A549 (cell line): ENCODE measurements at regions not wholly inside any gene's neighbourhood (a gene's known extent, or its start where the extent isn't known, plus 50 kb on each side); places are given as distances from the start of the nearest gene placed in this dataset.

ENCODE experiments used
- ATAC-seq, 2 experiments: fragments of 200-7000 bp in 1 of 2; fragments of >200 bp in 1 of 2; cut with Nextera tagmentation in 1 of 2; cut with Tn5 transposase in 1 of 2; 3 replicates each; pipeline versions ENCODE4 v1.8.0 to v1.9.1; 2018 to 2020; ENCODE audit warnings: mild to moderate bottlenecking in 1 of 2, moderate library complexity in 1 of 2
- CTCF ChIA-PET: fragments of 300-600 bp; sonication (Branson Sonifier 250); formaldehyde crosslinking; extraction: SDS; loops from one replicate; lab custom pipeline; 2021; ENCODE audit warnings: antibody characterized with exemption, inconsistent platforms; lab: Yijun Ruan, JAX
- POLR2A ChIA-PET: fragments of 350-600 bp; formaldehyde crosslinking; extraction: SDS; loops from one replicate; lab custom pipeline; 2021; ENCODE audit warnings: antibody characterized with exemption, inconsistent platforms; lab: Yijun Ruan, JAX
- DNase-seq, 2 experiments: peaks; one replicate each; pipeline versions ENCODE4 v3.0.0 to v3.0.0-alpha.2; 2011 to 2016; ENCODE audit warnings: low read depth in 1 of 2, low spot score in 1 of 2
- FAIRE-seq: peaks from 2 replicates; lab custom pipeline; 2011; peaks lifted over from hg19 to GRCh38; lab: Jason Lieb, UNC
- H3K27ac ChIP-seq, 2 experiments: fragments of >200 bp; sonication (Bioruptor Twin); formaldehyde crosslinking; 3 replicates each; pipeline ENCODE4 v1.5.1; 2016 to 2017
- H3K4me1 ChIP-seq: fragments of >200 bp; sonication (Bioruptor Twin); formaldehyde crosslinking; 3 replicates; pipeline ENCODE4 v1.6.1; 2016
- H3K4me2 ChIP-seq: fragments of >200 bp; sonication (Bioruptor Twin); formaldehyde crosslinking; 3 replicates; pipeline ENCODE4 v1.6.1; 2016
- H3K4me3 ChIP-seq: fragments of >200 bp; sonication (Bioruptor Twin); formaldehyde crosslinking; 3 replicates; pipeline ENCODE4 v1.5.1; 2016
- H3K9me3 ChIP-seq: fragments of >200 bp; sonication (Bioruptor Twin); formaldehyde crosslinking; 3 replicates; pipeline ENCODE4 v1.6.1; 2016
- BCL3 ChIP-seq: fragments of >200 bp; sonication (Bioruptor Twin); formaldehyde crosslinking; IDR thresholded peaks from 3 replicates; pipeline ENCODE4 v1.6.1; 2016
- CBX2 ChIP-seq: fragments of 200-600 bp; sonication (generic); IDR thresholded peaks from 2 replicates; pipeline ENCODE4 v1.6.1; 2016; ENCODE audit warnings: low read depth, mild to moderate bottlenecking, borderline replicate concordance
- CHD2 ChIP-seq: fragments of 150-350 bp; IDR thresholded peaks from 2 replicates; pipeline ENCODE4 v1.6.1; 2014; ENCODE audit warnings: low read length; ENCODE audit not compliant: partially characterized antibody
- CHD4 ChIP-seq: fragments of 200-600 bp; sonication (generic); IDR thresholded peaks from 2 replicates; pipeline ENCODE4 v1.6.1; 2016; ENCODE audit warnings: antibody characterized with exemption, mild to moderate bottlenecking, borderline replicate concordance
- E2F6 ChIP-seq: IDR thresholded peaks from 2 replicates; pipeline ENCODE4 v1.6.1; 2012; ENCODE audit warnings: low read depth, borderline replicate concordance
- EHF ChIP-seq: fragments of 250-450 bp; sonication (Bioruptor Pico); IDR thresholded peaks from 2 replicates; pipeline ENCODE4 v1.5.0; 2020; ENCODE audit warnings: mild to moderate bottlenecking
- EHMT2 ChIP-seq: fragments of 200-600 bp; sonication (generic); IDR thresholded peaks from 2 replicates; pipeline ENCODE4 v1.6.1; 2016; ENCODE audit warnings: antibody characterized with exemption, low read depth, mild to moderate bottlenecking, moderate library complexity
- ELK1 ChIP-seq: fragments of 150-350 bp; IDR thresholded peaks from 2 replicates; pipeline ENCODE4 v1.6.1; 2014; ENCODE audit warnings: low read depth, mild to moderate bottlenecking, low read length
- FOXS1 ChIP-seq: fragments of 250-450 bp; sonication (Bioruptor Pico); IDR thresholded peaks from 2 replicates; pipeline ENCODE4 v1.5.0; 2020; ENCODE audit warnings: mild to moderate bottlenecking, moderate library complexity
- HES2 ChIP-seq: fragments of >200 bp; sonication (Bioruptor Twin); formaldehyde crosslinking; IDR thresholded peaks from 2 replicates; pipeline ENCODE4 v1.6.1; 2016
- HEYL ChIP-seq: fragments of 250-450 bp; sonication (Bioruptor Pico); IDR thresholded peaks from 2 replicates; pipeline ENCODE4 v1.8.0; 2021; ENCODE audit warnings: mild to moderate bottlenecking, moderate library complexity
- HOXA7 ChIP-seq: fragments of 250-450 bp; sonication (Bioruptor Pico); IDR thresholded peaks from 2 replicates; pipeline ENCODE4 v1.5.0; 2020; ENCODE audit warnings: mild to moderate bottlenecking, moderate library complexity
- HOXB13 ChIP-seq: fragments of 250-450 bp; sonication (Bioruptor Pico); IDR thresholded peaks from 2 replicates; pipeline ENCODE4 v1.5.0; 2020; ENCODE audit warnings: low read depth, mild to moderate bottlenecking, moderate library complexity
- HOXB5 ChIP-seq: fragments of 250-450 bp; sonication (Bioruptor Pico); IDR thresholded peaks from 2 replicates; pipeline ENCODE4 v1.5.0; 2020; ENCODE audit warnings: mild to moderate bottlenecking, moderate library complexity
- JUNB ChIP-seq: fragments of >200 bp; sonication (Bioruptor Twin); formaldehyde crosslinking; IDR thresholded peaks from 2 replicates; pipeline ENCODE4 v1.6.1; 2016
- MYC ChIP-seq: IDR thresholded peaks from 2 replicates; pipeline ENCODE4 v1.6.1; 2012; ENCODE audit warnings: mild to moderate bottlenecking, inconsistent platforms, low read length, improper control_type of control experiment, borderline replicate concordance
- NFE2L2 ChIP-seq: fragments of 150-350 bp; conservative IDR thresholded peaks from 2 replicates; pipeline ENCODE4 v1.6.1; 2014; ENCODE audit warnings: low read length
- NPAS2 ChIP-seq: fragments of 250-450 bp; sonication (Bioruptor Pico); IDR thresholded peaks from 2 replicates; pipeline ENCODE4 v1.8.0; 2022; ENCODE audit warnings: mild to moderate bottlenecking, moderate library complexity, borderline replicate concordance
- PHF8 ChIP-seq: fragments of 200-600 bp; sonication (generic); IDR thresholded peaks from 2 replicates; pipeline ENCODE4 v1.6.1; 2016; ENCODE audit warnings: low read depth, mild to moderate bottlenecking, antibody characterized with exemption, moderate library complexity, borderline replicate concordance
- POLR2AphosphoS2 ChIP-seq: conservative IDR thresholded peaks from 2 replicates; pipeline ENCODE4 v1.6.1; 2012; ENCODE audit warnings: low read length, improper control_type of control experiment, inconsistent platforms
- RARB ChIP-seq: fragments of 250-450 bp; sonication (Bioruptor Pico); IDR thresholded peaks from 2 replicates; pipeline ENCODE4 v1.8.0; 2021; ENCODE audit warnings: mild to moderate bottlenecking, moderate library complexity
- RCOR1 ChIP-seq: fragments of 150-350 bp; IDR thresholded peaks from 2 replicates; pipeline ENCODE4 v1.6.1; 2014; ENCODE audit warnings: antibody characterized with exemption, low read length, low read depth
- RFX5 ChIP-seq: fragments of 450-650 bp; IDR thresholded peaks from 2 replicates; pipeline ENCODE4 v1.7.1; 2014; ENCODE audit warnings: antibody characterized with exemption, mild to moderate bottlenecking, moderate library complexity
- RNF2 ChIP-seq: fragments of 200-600 bp; sonication (generic); IDR thresholded peaks from 2 replicates; pipeline ENCODE4 v1.6.1; 2016; ENCODE audit warnings: low read depth, mild to moderate bottlenecking, antibody characterized with exemption, moderate library complexity, borderline replicate concordance
- SMC3 ChIP-seq: fragments of >200 bp; sonication (Bioruptor Twin); formaldehyde crosslinking; IDR thresholded peaks from 3 replicates; pipeline ENCODE4 v1.6.1; 2018; ENCODE audit warnings: inconsistent platforms
- SREBF2 ChIP-seq: fragments of 450-650 bp; IDR thresholded peaks from 2 replicates; pipeline ENCODE4 v1.6.1; 2014; ENCODE audit warnings: mild to moderate bottlenecking, moderate library complexity
- USF2 ChIP-seq: fragments of 450-650 bp; IDR thresholded peaks from 2 replicates; pipeline ENCODE4 v1.6.1; 2014; ENCODE audit warnings: antibody characterized with exemption
- ZFP36 ChIP-seq: fragments of 450-650 bp; IDR thresholded peaks from 2 replicates; pipeline ENCODE4 v1.6.1; 2014; ENCODE audit warnings: borderline replicate concordance; ENCODE audit not compliant: partially characterized antibody
- ZNF302 ChIP-seq: fragments of 250-450 bp; sonication (Bioruptor Pico); IDR thresholded peaks from 2 replicates; pipeline ENCODE4 v1.9.0; 2021; ENCODE audit warnings: inconsistent platforms, mild to moderate bottlenecking, moderate library complexity

GRCh38 chr6:140872885-140873284 lies 1259.8 kb upstream of the GJE1 start (continued):
- TF ChIP-seq USF2 (no peak), NFE2L2 (no peak), HEYL (no peak), RNF2 (no peak), RFX5 (no peak), HOXA7 (CRISPR knock-in tag) (no peak), CBX2 (no peak), FOXS1 (CRISPR knock-in tag) (no peak), EHF (CRISPR knock-in tag) (no peak), CHD4 (no peak), SREBF2 (no peak)

- ChIA-PET POLR2A (no interaction called here), CTCF (no interaction called here)
- Histone ChIP-seq H3K4me2 (no peak overlapping the region), H3K27ac (no peak overlapping the region), H3K4me3 (no peak overlapping the region), H3K9me3 (no peaks in the 10 kb centered on the region), H3K4me1 (no peaks in the 10 kb centered on the region)
- TF ChIP-seq BCL3 (no peak), ZFP36 (no peak), E2F6 (no peak), CHD2 (no peak), POLR2AphosphoS2 (no peak), JUNB (no peak), PHF8 (no peak), NPAS2 (no peak), SMC3 (no peak), HOXB5 (CRISPR knock-in tag) (no peak), RARB (no peak), EHMT2 (no peak), MYC (no peak), ZNF302 (CRISPR knock-in tag) (no peak), HOXB13 (no peak), RCOR1 (no peak), ELK1 (no peak), HES2 (no peak)
- FAIRE-seq (no peak), DNase-seq (no peak), ATAC-seq (no peak)
These were observed 1260.8 kb upstream of the GJE1 start for GRCh38 chr6:140871911-140872310.
